H1 (cell line): ENCODE measurements at regions not wholly inside any gene's neighbourhood (a gene's known extent, or its start where the extent isn't known, plus 50 kb on each side); places are given as distances from the start of the nearest gene placed in this dataset.

Experiments used
- ASH2L ChIP-seq: fragments of 200-600, 300-600 bp; sonication (generic); IDR thresholded peaks from one replicate; pipeline ENCODE4 v1.7.1; 2017; ENCODE audit warnings: low read length
- CBX8 ChIP-seq: fragments of 300-800, 300-1000 bp; sonication (generic); IDR thresholded peaks from 2 replicates; pipeline ENCODE4 v1.7.1; 2016; ENCODE audit warnings: low read depth, low read length, borderline replicate concordance
- CTCF ChIP-seq, 3 experiments: IDR thresholded peaks; 1 replicate in 2 of 3; 2 replicates in 1 of 3; pipeline versions ENCODE4 v1.5.1 to v1.6.1; 2011; ENCODE audit warnings: low read length in 3 of 3, mild to moderate bottlenecking in 3 of 3, inconsistent platforms in 2 of 3, low read depth in 1 of 3, moderate library complexity in 1 of 3; ENCODE audit not compliant: insufficient read depth in 1 of 3; ENCODE audit errors: control extremely low read depth in 1 of 3
- EP300 ChIP-seq, 2 experiments: IDR thresholded peaks; 1 replicate in 1 of 2; 2 replicates in 1 of 2; pipeline ENCODE4 v1.6.1; 2011 to 2012; ENCODE audit warnings: low read depth in 2 of 2, low read length in 2 of 2, mild to moderate bottlenecking in 2 of 2, borderline replicate concordance in 1 of 2, inconsistent platforms in 1 of 2, moderate library complexity in 1 of 2
- JUN ChIP-seq: IDR thresholded peaks from 2 replicates; pipeline ENCODE4 v1.6.1; 2011; ENCODE audit warnings: low read depth, mild to moderate bottlenecking, improper control_type of control experiment, low read length
- JUND ChIP-seq: IDR thresholded peaks from 2 replicates; pipeline ENCODE4 v1.6.1; 2011; ENCODE audit warnings: mild to moderate bottlenecking, improper control_type of control experiment, low read length
- POLR2AphosphoS5 ChIP-seq: IDR thresholded peaks from 2 replicates; pipeline ENCODE4 v1.6.1; 2011; ENCODE audit warnings: low read depth, low read length
- SRF ChIP-seq: IDR thresholded peaks from 2 replicates; pipeline ENCODE4 v1.6.1; 2011; ENCODE audit warnings: mild to moderate bottlenecking, low read depth, low read length, moderate library complexity
- TAF1 ChIP-seq: IDR thresholded peaks from 2 replicates; pipeline ENCODE4 v1.6.1; 2011; ENCODE audit warnings: mild to moderate bottlenecking, low read depth, low read length
- USF2 ChIP-seq: IDR thresholded peaks from 2 replicates; pipeline ENCODE4 v1.6.1; 2011; ENCODE audit warnings: low read length, improper control_type of control experiment

- TF ChIP-seq CTCF (IDR thresholded peaks at IDR 0.05; ENCODE audit: control extremely low read depth in 1 of 3, insufficient read depth in 1 of 3, low read depth in 1 of 3, low read length in 3 of 3) = no peak
- TF ChIP-seq JUN = no peak
- TF ChIP-seq ASH2L = no peak
- TF ChIP-seq TAF1 = no peak
- TF ChIP-seq SRF = no peak
- TF ChIP-seq USF2 = no peak
- TF ChIP-seq JUND = no peak
- no peak for TF ChIP-seq POLR2AphosphoS5
- no peak for TF ChIP-seq EP300 (IDR thresholded peaks at IDR 0.05; ENCODE audit: borderline replicate concordance in 1 of 2, low read depth in 2 of 2, low read length in 2 of 2)
- no peak for TF ChIP-seq CBX8
Observed at GRCh38 chr5:118405650-118406061, 582.7 kb downstream of the DTWD2 start.
